ENCODE measurements at regions not wholly inside any gene's neighbourhood (a gene's known extent, or its start where the extent isn't known, plus 50 kb on each side); places are given as distances from the start of the nearest gene placed in this dataset.

GRCh38 chr22:49368976-49369725, 458.5 kb downstream of the BRD1 start:
- Mint-ChIP-seq H3K4me3 (no peak overlapping the region), H3K9me3 (no peaks in the 10 kb centered on the region), H3K27me3 (no peaks in the 10 kb centered on the region), H3K27ac (no peak overlapping the region), H3K4me1 (no peaks in the 10 kb centered on the region), H3K36me3 (ENCODE audit: low read depth) (no peaks in the 10 kb centered on the region)
- DNase-seq, result no peak
- POLR2A ChIA-PET, result no interaction called here
- CTCF ChIA-PET, result no interaction called here

- Mint-ChIP-seq H3K4me3 (no peak overlapping the region), H3K36me3 (ENCODE audit: low read depth) (no peaks in the 10 kb centered on the region), H3K27me3 (no peaks in the 10 kb centered on the region), H3K4me1 (no peaks in the 10 kb centered on the region), H3K9me3 (no peaks in the 10 kb centered on the region), H3K27ac (no peak overlapping the region)
- no peak for DNase-seq
- ChIA-PET POLR2A (no interaction called here), CTCF (interaction anchor here (0.7 kb wide), 1 partner anchor 438 kb away, joined by 3 read pairs; no protein-coding TSS in a partner anchor)
Observed at GRCh38 chr22:49368221-49368975, 459.3 kb downstream of the BRD1 start.

GRCh38 chr22:49367041-49367697, 460.5 kb downstream of the BRD1 start:
- H3K4me1 Mint-ChIP-seq, result no peaks in the 10 kb centered on the region
- no peak overlapping the region for H3K27ac Mint-ChIP-seq
- no peaks in the 10 kb centered on the region for H3K9me3 Mint-ChIP-seq
- POLR2A ChIA-PET, result no interaction called here
- no peaks in the 10 kb centered on the region for H3K36me3 Mint-ChIP-seq (ENCODE audit: low read depth)
- CTCF ChIA-PET, result no interaction called here
- peaks cover 3% of the 10 kb centered on the region for H3K27me3 Mint-ChIP-seq
- no peak overlapping the region for H3K4me3 Mint-ChIP-seq
- no peak for DNase-seq

- Mint-ChIP-seq H3K4me1 (no peaks in the 10 kb centered on the region), H3K27me3 (peaks cover 5% of the 10 kb centered on the region), H3K36me3 (ENCODE audit: low read depth) (no peaks in the 10 kb centered on the region), H3K4me3 (no peak overlapping the region), H3K9me3 (no peaks in the 10 kb centered on the region), H3K27ac (no peak overlapping the region)
- ChIA-PET POLR2A (no interaction called here), CTCF (no interaction called here)
- no peak for DNase-seq
Observed at GRCh38 chr22:49366437-49366836, 461.2 kb downstream of the BRD1 start.

DNA sequence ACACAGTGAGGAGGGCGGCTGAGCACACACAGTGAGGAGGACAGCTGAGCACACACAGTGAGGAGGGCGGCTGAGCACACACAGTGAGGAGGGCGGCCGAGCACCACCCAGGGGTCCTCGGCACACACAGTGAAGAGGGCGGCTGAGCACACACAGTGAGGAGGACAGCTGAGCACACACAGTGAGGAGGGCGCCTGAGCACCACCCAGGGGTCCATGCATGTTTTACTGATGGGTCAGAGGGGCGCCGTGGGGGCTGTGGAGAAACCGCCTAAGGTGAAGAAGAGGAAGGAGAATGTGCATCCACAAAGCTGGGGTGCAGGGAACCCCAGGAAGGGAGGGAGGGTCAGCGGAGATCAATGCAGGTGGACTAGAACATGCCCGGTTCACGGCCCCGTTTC, 461.8 kb downstream of the BRD1 start:
- Mint-ChIP-seq H3K9me3 (no peaks in the 10 kb centered on the region), H3K27ac (no peak overlapping the region), H3K36me3 (ENCODE audit: low read depth) (no peaks in the 10 kb centered on the region), H3K27me3 (peaks cover 5% of the 10 kb centered on the region), H3K4me3 (no peak overlapping the region), H3K4me1 (no peaks in the 10 kb centered on the region)
- CTCF ChIA-PET, result no interaction called here
- DNase-seq, result no peak
- POLR2A ChIA-PET, result no interaction called here

DNA sequence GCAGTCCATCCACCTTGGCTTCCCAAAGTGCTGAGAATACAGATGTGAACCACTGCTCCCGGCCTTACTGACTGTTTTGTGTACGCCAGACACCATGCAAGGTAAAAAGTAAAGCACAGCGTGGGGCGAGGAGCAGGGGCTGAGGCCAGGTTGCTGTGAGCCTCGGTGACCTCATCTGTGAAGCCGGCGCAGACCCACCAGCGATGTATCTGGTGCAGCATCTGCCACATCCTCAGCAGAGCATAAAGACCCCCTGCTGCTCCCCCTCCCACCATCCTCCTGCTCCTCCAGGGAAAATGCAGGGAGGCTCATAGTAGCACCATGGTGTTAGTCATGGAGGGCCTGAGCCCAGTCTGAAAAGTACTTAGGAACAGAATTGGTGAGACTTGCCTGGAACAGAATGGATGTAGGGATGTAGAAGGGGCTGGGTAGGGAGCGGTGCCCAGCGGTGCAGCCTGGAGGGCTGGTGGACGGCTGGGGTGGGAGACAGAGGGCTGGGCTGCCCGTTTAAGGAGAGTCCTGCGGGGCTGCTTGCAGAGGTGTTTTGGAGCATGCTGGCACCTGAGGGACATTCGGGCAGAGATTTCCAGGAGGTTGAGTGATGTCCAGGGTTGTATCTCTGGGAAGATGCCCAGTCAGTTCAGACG, 462.4 kb downstream of the BRD1 start:
- no peak for DNase-seq
- H3K27me3 Mint-ChIP-seq, result peaks cover 9% of the 10 kb centered on the region

GRCh38 chr22:49364398-49364797, 463.3 kb downstream of the BRD1 start:
- Mint-ChIP-seq H3K36me3 (ENCODE audit: low read depth) (no peaks in the 10 kb centered on the region), H3K27me3 (peaks cover 9% of the 10 kb centered on the region), H3K9me3 (no peaks in the 10 kb centered on the region), H3K4me3 (no peak overlapping the region), H3K4me1 (no peaks in the 10 kb centered on the region), H3K27ac (no peak overlapping the region)
- no peak for DNase-seq
- ChIA-PET POLR2A (no interaction called here), CTCF (no interaction called here)

More for the DNA sequence above, 462.4 kb downstream of the BRD1 start:
- no peak overlapping the region for H3K4me3 Mint-ChIP-seq
- H3K9me3 Mint-ChIP-seq, result no peaks in the 10 kb centered on the region
- no peak overlapping the region for H3K27ac Mint-ChIP-seq
- no peaks in the 10 kb centered on the region for H3K36me3 Mint-ChIP-seq (ENCODE audit: low read depth)
- H3K4me1 Mint-ChIP-seq, result no peaks in the 10 kb centered on the region
- POLR2A ChIA-PET, result no interaction called here
- CTCF ChIA-PET, result no interaction called here

DNA sequence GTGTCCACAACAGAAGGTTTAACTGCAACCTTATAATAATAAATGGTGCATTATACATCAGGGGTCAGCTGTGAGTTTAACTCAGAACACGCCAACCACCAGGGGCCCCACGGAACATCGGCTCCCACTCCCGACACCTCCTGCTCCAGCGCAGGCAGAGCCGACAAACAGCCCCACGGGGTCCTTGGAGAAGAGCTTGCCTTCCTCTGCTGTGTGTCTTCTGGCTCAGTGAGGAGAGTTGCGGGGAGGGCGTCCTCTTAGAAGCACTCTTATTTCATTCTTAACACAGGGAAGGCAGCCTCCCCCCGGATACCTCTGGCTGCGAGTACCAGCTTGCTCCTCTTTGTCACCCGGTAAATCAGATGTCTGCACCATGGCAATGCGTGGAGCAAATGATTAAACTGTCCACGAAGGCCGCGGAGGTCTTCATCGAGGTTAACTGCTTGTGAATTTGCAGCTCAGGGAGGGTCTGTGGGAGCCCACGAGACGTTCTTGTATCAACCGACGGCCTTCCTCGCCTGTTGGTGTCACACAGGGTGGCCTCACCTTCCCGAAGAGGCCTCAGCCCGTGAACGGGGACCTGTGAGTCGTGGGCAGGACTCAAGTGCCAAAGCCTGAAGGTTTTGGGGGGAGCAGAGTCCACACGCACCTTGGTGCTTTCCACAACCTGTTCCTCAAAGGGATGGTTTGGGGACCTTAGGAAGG, 464.0 kb downstream of the BRD1 start:
- Mint-ChIP-seq H3K9me3 (no peaks in the 10 kb centered on the region), H3K36me3 (ENCODE audit: low read depth) (no peaks in the 10 kb centered on the region), H3K4me1 (no peaks in the 10 kb centered on the region), H3K4me3 (no peak overlapping the region), H3K27ac (no peak overlapping the region), H3K27me3 (peaks cover 9% of the 10 kb centered on the region)
- ChIA-PET POLR2A (no interaction called here), CTCF (no interaction called here)
- no peak for DNase-seq

- no peak for DNase-seq
- Mint-ChIP-seq H3K9me3 (no peaks in the 10 kb centered on the region), H3K4me1 (no peaks in the 10 kb centered on the region), H3K4me3 (no peak overlapping the region), H3K27ac (no peak overlapping the region), H3K27me3 (peaks cover 9% of the 10 kb centered on the region), H3K36me3 (ENCODE audit: low read depth) (no peaks in the 10 kb centered on the region)
- ChIA-PET CTCF (no interaction called here), POLR2A (no interaction called here)
Observed at GRCh38 chr22:49362211-49362839, 465.3 kb downstream of the BRD1 start.

DNA sequence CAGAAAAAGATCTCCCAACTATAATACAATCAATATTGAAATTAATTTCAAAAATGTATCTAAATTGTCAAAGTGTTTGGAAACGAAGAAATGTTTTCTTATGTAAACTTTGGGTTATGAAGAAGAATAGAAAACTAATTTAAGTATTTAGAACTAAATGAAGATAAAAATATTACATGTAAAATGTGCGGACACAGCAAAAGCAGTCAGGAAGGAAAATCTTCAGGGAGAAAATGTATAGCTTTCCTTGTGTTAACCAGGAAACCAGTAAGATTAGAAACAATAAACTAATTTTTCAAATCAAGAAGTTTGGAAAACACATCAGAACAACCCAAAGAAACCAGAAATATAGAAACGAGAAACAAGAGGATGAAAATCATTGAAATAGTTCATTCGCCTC, 466.5 kb downstream of the BRD1 start:
- no peak overlapping the region for H3K4me3 Mint-ChIP-seq
- no peaks in the 10 kb centered on the region for H3K36me3 Mint-ChIP-seq (ENCODE audit: low read depth)
- H3K27me3 Mint-ChIP-seq, result peaks cover 9% of the 10 kb centered on the region
- H3K27ac Mint-ChIP-seq, result no peak overlapping the region
- POLR2A ChIA-PET, result no interaction called here
- no peak for DNase-seq
- no peaks in the 10 kb centered on the region for H3K9me3 Mint-ChIP-seq
- CTCF ChIA-PET, result no interaction called here
- no peaks in the 10 kb centered on the region for H3K4me1 Mint-ChIP-seq

- H3K27ac Mint-ChIP-seq, result no peak overlapping the region
- POLR2A ChIA-PET, result no interaction called here
Observed at GRCh38 chr22:49360746-49361145, 466.9 kb downstream of the BRD1 start.

GRCh38 chr22:49359076-49359475, 468.6 kb downstream of the BRD1 start:
- Mint-ChIP-seq H3K4me3 (no peak overlapping the region), H3K36me3 (ENCODE audit: low read depth) (no peaks in the 10 kb centered on the region), H3K27me3 (peaks cover 9% of the 10 kb centered on the region), H3K4me1 (no peaks in the 10 kb centered on the region), H3K27ac (no peak overlapping the region), H3K9me3 (no peaks in the 10 kb centered on the region)
- ChIA-PET POLR2A (no interaction called here), CTCF (no interaction called here)
- DNase-seq, result no peak

More at GRCh38 chr22:49360746-49361145, 466.9 kb downstream of the BRD1 start:
- H3K36me3 Mint-ChIP-seq (ENCODE audit: low read depth), result no peaks in the 10 kb centered on the region
- H3K27me3 Mint-ChIP-seq, result peaks cover 9% of the 10 kb centered on the region
- DNase-seq, result no peak
- H3K4me3 Mint-ChIP-seq, result no peak overlapping the region
- CTCF ChIA-PET, result no interaction called here
- no peaks in the 10 kb centered on the region for H3K9me3 Mint-ChIP-seq
- no peaks in the 10 kb centered on the region for H3K4me1 Mint-ChIP-seq

All from activated CD4-positive, alpha-beta T cell treated with anti-CD3 and anti-CD28 coated beads, Interleukin-2, amount 10 ng/mL, durations not matched to agents 7 days and 5 days (primary cell).